Karpas-422 (cell line): ENCODE measurements at regions not wholly inside any gene's neighbourhood (a gene's known extent, or its start where the extent isn't known, plus 50 kb on each side); places are given as distances from the start of the nearest gene placed in this dataset.

Experiments
- DNase-seq: peaks from one replicate; pipeline ENCODE4 v3.0.0-alpha.2; 2015
- H2AFZ ChIP-seq: fragments of 200-600 bp; sonication (generic); 2 replicates; pipeline ENCODE4 v1.6.1; 2014; ENCODE audit warnings: antibody characterized with exemption, low read length, mixed read lengths
- H3K27ac ChIP-seq: fragments of 200-600 bp; sonication (generic); 2 replicates; pipeline ENCODE4 v1.5.1; 2014; ENCODE audit warnings: mild to moderate bottlenecking, low read length, moderate library complexity
- H3K27me3 ChIP-seq: fragments of 200-600 bp; sonication (generic); 2 replicates; pipeline ENCODE4 v1.6.1; 2014; ENCODE audit warnings: low read length, mixed read lengths
- H3K36me3 ChIP-seq: fragments of 200-600 bp; sonication (generic); 2 replicates; pipeline ENCODE4 v1.6.1; 2014; ENCODE audit warnings: low read length, mixed read lengths; ENCODE audit not compliant: insufficient read depth
- H3K4me1 ChIP-seq: fragments of 200-600 bp; sonication (generic); 2 replicates; pipeline ENCODE4 v1.6.1; 2014; ENCODE audit warnings: mild to moderate bottlenecking, low read length, mixed read lengths
- H3K4me2 ChIP-seq: fragments of 200-600 bp; sonication (generic); 2 replicates; pipeline ENCODE4 v1.6.1; 2014; ENCODE audit warnings: low read length, low read depth, mild to moderate bottlenecking; ENCODE audit not compliant: poor library complexity, severe bottlenecking
- H3K4me3 ChIP-seq: fragments of 200-600 bp; sonication (generic); 2 replicates; pipeline ENCODE4 v1.5.1; 2014; ENCODE audit warnings: mild to moderate bottlenecking, antibody characterized with exemption, low read length, mixed read lengths
- H3K79me2 ChIP-seq: fragments of 200-600 bp; sonication (generic); 2 replicates; pipeline ENCODE4 v1.6.1; 2014; ENCODE audit warnings: mild to moderate bottlenecking, low read length, mixed read lengths
- H3K9ac ChIP-seq: fragments of 200-600 bp; sonication (generic); 2 replicates; pipeline ENCODE4 v1.6.0; 2014; ENCODE audit warnings: low read length
- H3K9me2 ChIP-seq: fragments of 200-600 bp; sonication (generic), shearing (Covaris generic); replicated peaks from 2 replicates; pipeline ENCODE4 v1.6.0; 2014; ENCODE audit warnings: mild to moderate bottlenecking, low read length, moderate library complexity; ENCODE audit not compliant: insufficient read depth
- H3K9me3 ChIP-seq: fragments of 300-700, 200-600 bp; sonication (generic); 2 replicates; pipeline ENCODE4 v1.6.1; 2014; ENCODE audit warnings: low read length, mixed read lengths
- H4K20me1 ChIP-seq: fragments of 200-600 bp; sonication (generic); 2 replicates; pipeline ENCODE4 v1.6.1; 2014; ENCODE audit warnings: mild to moderate bottlenecking, antibody characterized with exemption, low read length, low read depth; ENCODE audit not compliant: insufficient read depth

DNA sequence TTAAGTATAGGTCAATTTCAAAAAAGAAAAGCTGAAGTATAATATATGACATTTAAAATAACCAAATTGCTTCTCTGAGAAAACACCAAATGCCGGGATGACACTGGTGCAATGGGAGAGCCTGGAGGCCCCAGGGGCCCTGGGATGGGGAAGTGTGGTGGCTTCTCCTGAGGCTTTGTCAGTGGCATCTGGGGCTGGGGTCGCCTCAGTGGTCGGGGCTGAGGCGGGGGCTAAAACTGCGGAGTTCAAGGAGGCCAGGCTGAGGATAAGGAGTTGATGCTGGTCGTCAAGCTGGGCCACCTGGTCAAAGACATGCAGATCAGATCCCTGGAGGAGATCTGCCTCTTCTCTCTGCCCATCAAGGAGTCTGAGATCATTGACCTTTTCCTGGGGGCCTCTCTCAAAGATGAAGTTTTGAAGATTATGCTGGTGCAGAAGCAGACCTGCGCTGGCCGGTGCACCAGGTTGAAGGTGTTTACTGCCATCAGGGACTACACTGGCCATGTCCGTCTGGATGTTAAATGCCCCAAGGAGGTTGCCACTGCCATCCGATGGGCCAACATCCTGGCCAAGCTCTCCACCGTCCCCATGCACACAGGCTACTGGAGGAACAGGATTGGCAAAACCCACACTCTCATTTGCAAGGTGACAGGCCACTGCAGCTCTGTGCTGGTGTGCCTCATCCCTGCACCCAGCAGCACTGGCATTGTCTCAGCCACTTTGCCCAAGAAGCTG, 660.1 kb upstream of the CCDC179 start:
- H3K9me2 ChIP-seq, result no peaks in the 10 kb centered on the region
- H3K79me2 ChIP-seq, result no peaks in the 10 kb centered on the region
- no peak overlapping the region for H3K4me2 ChIP-seq
- H3K9ac ChIP-seq, result no peak overlapping the region
- DNase-seq, result no peak
- no peak overlapping the region for H2AFZ ChIP-seq
- no peak overlapping the region for H3K27ac ChIP-seq
- no peaks in the 10 kb centered on the region for H4K20me1 ChIP-seq
- H3K27me3 ChIP-seq, result no peaks in the 10 kb centered on the region
- H3K36me3 ChIP-seq, result no peaks in the 10 kb centered on the region
- H3K9me3 ChIP-seq, result peaks cover 22% of the 10 kb centered on the region
- H3K4me1 ChIP-seq, result no peaks in the 10 kb centered on the region
- no peak overlapping the region for H3K4me3 ChIP-seq

DNA sequence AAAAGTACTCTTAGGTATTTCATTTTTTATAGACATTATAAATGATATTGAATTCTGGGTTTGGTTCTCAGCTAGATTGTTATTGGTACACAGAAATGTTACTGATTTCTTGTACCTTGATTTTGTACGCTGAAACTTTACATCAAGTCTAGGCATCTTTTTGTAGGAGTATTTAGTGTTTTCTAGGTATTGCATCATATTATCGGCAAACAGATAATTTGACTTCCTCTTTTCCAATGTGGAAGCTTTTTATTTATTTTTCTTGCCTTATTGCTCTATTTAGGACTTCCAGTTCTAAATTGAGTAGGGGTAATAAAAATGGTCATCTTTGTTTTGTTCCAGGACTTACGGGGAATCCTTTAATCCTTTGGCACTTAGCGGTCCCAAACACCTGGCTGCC, 676.6 kb upstream of the CCDC179 start:
- H3K9me2 ChIP-seq, result no peaks in the 10 kb centered on the region
- no peaks in the 10 kb centered on the region for H4K20me1 ChIP-seq
- no peak for DNase-seq
- no peaks in the 10 kb centered on the region for H3K27me3 ChIP-seq
- no peak overlapping the region for H3K4me2 ChIP-seq
- H3K4me3 ChIP-seq, result no peak overlapping the region
- H3K4me1 ChIP-seq, result no peaks in the 10 kb centered on the region
- no peak overlapping the region for H3K27ac ChIP-seq
- H3K36me3 ChIP-seq, result no peaks in the 10 kb centered on the region
- no peak overlapping the region for H2AFZ ChIP-seq
- H3K79me2 ChIP-seq, result no peaks in the 10 kb centered on the region
- no peak overlapping the region for H3K9ac ChIP-seq
- H3K9me3 ChIP-seq, result no peaks in the 10 kb centered on the region

DNA sequence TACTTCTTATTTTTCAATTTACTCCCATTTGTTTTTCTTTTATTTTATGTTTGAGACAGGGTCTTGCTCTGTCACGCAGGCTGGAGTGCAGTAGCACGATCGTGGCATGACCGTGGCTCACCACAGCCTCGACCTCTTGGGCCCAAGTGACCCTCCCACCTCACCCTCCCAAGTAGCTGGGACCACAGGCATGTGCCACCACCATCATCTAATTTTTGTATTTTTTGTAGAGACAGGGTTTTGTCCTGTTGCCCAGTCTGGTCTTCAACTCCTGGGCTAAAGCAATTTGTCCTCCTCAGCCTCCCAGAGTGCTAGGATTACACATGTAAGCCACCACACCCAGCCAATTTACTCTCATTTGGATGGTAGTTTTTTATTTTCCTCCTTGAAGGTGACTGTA, 679.3 kb upstream of the CCDC179 start:
- no peaks in the 10 kb centered on the region for H3K36me3 ChIP-seq
- H2AFZ ChIP-seq, result peak overlapping the region; percentile 54; the same call in 1 of the 2 replicates
- H3K27ac ChIP-seq, result no peak overlapping the region
- no peak overlapping the region for H3K9ac ChIP-seq
- H3K9me3 ChIP-seq, result no peaks in the 10 kb centered on the region
- no peaks in the 10 kb centered on the region for H3K27me3 ChIP-seq
- no peaks in the 10 kb centered on the region for H3K79me2 ChIP-seq
- H3K4me2 ChIP-seq, result no peak overlapping the region
- H3K4me3 ChIP-seq, result no peak overlapping the region
- DNase-seq, result no peak
- H4K20me1 ChIP-seq, result no peaks in the 10 kb centered on the region
- H3K9me2 ChIP-seq, result no peaks in the 10 kb centered on the region
- no peaks in the 10 kb centered on the region for H3K4me1 ChIP-seq

- no peak overlapping the region for H3K4me3 ChIP-seq
- no peaks in the 10 kb centered on the region for H3K27me3 ChIP-seq
- no peak overlapping the region for H3K9ac ChIP-seq
- no peaks in the 10 kb centered on the region for H3K79me2 ChIP-seq
- H3K9me3 ChIP-seq, result no peaks in the 10 kb centered on the region
- no peaks in the 10 kb centered on the region for H3K9me2 ChIP-seq
- H3K4me2 ChIP-seq, result no peak overlapping the region
- no peaks in the 10 kb centered on the region for H3K36me3 ChIP-seq
- no peaks in the 10 kb centered on the region for H3K4me1 ChIP-seq
- no peaks in the 10 kb centered on the region for H4K20me1 ChIP-seq
- H3K27ac ChIP-seq, result no peak overlapping the region
- peak overlapping the region; percentile 54; the same call in 1 of the 2 replicates for H2AFZ ChIP-seq
- DNase-seq, result peak; percentile 86
Observed at GRCh38 chr11:23540101-23540561, 679.9 kb upstream of the CCDC179 start.

DNA sequence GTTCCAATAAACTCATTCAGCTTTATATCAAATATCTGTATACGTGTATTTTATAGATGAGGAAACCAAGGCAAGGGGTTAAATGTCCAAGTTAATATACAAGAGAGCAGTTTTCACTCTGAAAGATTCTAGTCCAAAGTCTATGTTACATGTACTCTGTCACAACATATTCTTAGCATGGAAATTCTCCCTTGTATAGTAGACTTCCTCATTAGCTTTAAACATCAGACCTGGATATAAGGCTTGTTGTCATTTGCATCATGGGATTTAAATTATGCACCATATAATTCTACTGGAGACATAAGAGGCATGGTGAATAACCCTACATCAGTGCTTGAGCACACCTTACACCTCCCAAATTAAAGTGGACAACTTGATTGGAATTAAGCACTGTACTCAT, 681.9 kb upstream of the CCDC179 start:
- Histone ChIP-seq H3K4me1 (no peaks in the 10 kb centered on the region), H3K27ac (no peak overlapping the region), H3K4me3 (no peak overlapping the region), H3K9me3 (no peaks in the 10 kb centered on the region), H3K9me2 (no peaks in the 10 kb centered on the region), H3K9ac (no peak overlapping the region), H3K36me3 (no peaks in the 10 kb centered on the region), H3K79me2 (no peaks in the 10 kb centered on the region), H2AFZ (no peak overlapping the region), H3K27me3 (no peaks in the 10 kb centered on the region), H3K4me2 (no peak overlapping the region), H4K20me1 (no peaks in the 10 kb centered on the region)
- DNase-seq, result no peak

GRCh38 chr11:23542816-23543215, 682.5 kb upstream of the CCDC179 start:
- Histone ChIP-seq H3K79me2 (no peaks in the 10 kb centered on the region), H3K4me3 (no peak overlapping the region), H3K9me3 (no peaks in the 10 kb centered on the region), H3K4me2 (no peak overlapping the region), H3K9ac (no peak overlapping the region), H3K27me3 (no peaks in the 10 kb centered on the region), H3K4me1 (no peaks in the 10 kb centered on the region), H3K36me3 (no peaks in the 10 kb centered on the region), H3K27ac (no peak overlapping the region), H3K9me2 (no peaks in the 10 kb centered on the region), H4K20me1 (no peaks in the 10 kb centered on the region), H2AFZ (no peak overlapping the region)
- no peak for DNase-seq

DNA sequence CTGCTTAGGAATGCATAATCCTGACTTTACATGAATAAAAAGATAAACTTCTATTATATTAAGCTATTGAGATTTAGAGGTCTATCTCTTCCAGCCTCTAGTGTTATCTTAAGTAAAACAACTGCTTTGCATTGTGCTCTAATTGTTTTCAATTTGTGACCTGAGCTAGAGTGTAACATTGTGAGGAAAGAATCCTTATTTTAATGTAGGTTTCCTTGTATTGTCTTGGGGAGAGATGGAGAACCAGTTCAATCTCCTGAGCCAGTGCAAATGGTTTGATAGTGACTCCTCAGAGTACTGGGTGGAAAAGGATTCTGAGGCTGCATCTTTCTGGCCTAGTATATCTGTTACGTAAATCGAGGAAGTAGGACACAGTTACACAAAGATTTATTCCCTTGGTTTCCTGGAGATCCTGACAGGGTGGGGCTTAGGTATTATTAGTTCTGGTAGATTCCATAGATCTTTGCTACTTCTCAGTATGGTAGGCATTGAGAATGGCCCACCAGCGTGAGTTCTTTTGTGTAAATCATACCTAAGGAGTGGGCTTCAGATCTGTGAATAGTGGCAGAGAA, 683.5 kb upstream of the CCDC179 start:
- H3K79me2 ChIP-seq, result no peaks in the 10 kb centered on the region
- no peaks in the 10 kb centered on the region for H3K9me2 ChIP-seq
- no peaks in the 10 kb centered on the region for H3K9me3 ChIP-seq
- no peak for DNase-seq
- no peak overlapping the region for H3K27ac ChIP-seq
- H3K4me1 ChIP-seq, result no peaks in the 10 kb centered on the region
- no peaks in the 10 kb centered on the region for H3K27me3 ChIP-seq
- H3K4me2 ChIP-seq, result no peak overlapping the region
- no peaks in the 10 kb centered on the region for H4K20me1 ChIP-seq
- no peaks in the 10 kb centered on the region for H3K36me3 ChIP-seq
- no peak overlapping the region for H2AFZ ChIP-seq
- H3K4me3 ChIP-seq, result no peak overlapping the region
- no peak overlapping the region for H3K9ac ChIP-seq

GRCh38 chr11:23551706-23552105, 691.4 kb upstream of the CCDC179 start:
- no peak overlapping the region for H3K27ac ChIP-seq

More at GRCh38 chr11:23551706-23552105, 691.4 kb upstream of the CCDC179 start:
- Histone ChIP-seq H3K79me2 (no peaks in the 10 kb centered on the region), H3K4me1 (no peaks in the 10 kb centered on the region), H3K36me3 (no peaks in the 10 kb centered on the region), H3K9me3 (peaks cover 21% of the 10 kb centered on the region), H3K27me3 (no peaks in the 10 kb centered on the region), H2AFZ (no peak overlapping the region), H3K4me3 (no peak overlapping the region), H3K4me2 (no peak overlapping the region), H3K9me2 (no peaks in the 10 kb centered on the region), H3K9ac (no peak overlapping the region), H4K20me1 (no peaks in the 10 kb centered on the region)
- DNase-seq, result no peak
